WTC11 (cell line): ENCODE measurements at regions not wholly inside any gene's neighbourhood (a gene's known extent, or its start where the extent isn't known, plus 50 kb on each side); places are given as distances from the start of the nearest gene placed in this dataset.

Experiments used
- ATAC-seq: fragments of 200-7000 bp; cut with Tn5 transposase; 2 replicates; pipeline ENCODE4 v1.10.0; 2021; ENCODE audit warnings: mild to moderate bottlenecking, moderate library complexity
- CTCF ChIA-PET: fragments of 300-600 bp; sonication (Branson Sonifier 250); formaldehyde crosslinking; loops from one replicate; lab custom pipeline; 2021; ENCODE audit warnings: antibody characterized with exemption; lab: Charles Lee
- POLR2A ChIA-PET: fragments of 350-600 bp; sonication (Branson Sonifier 250); formaldehyde crosslinking; loops from one replicate; lab custom pipeline; 2021; ENCODE audit warnings: antibody characterized with exemption; lab: Charles Lee
- DNase-seq: peaks from one replicate; pipeline ENCODE4 v3.0.0; 2021; ENCODE audit warnings: low spot score
- H3K27ac Mint-ChIP-seq: 2 replicates; pipeline ENCODE4 v1.8.0; 2021; ENCODE audit warnings: mixed read lengths
- H3K27me3 Mint-ChIP-seq: 2 replicates; pipeline ENCODE4 v1.8.0; 2021; ENCODE audit warnings: low read depth, mild to moderate bottlenecking, moderate library complexity, mixed read lengths
- H3K36me3 Mint-ChIP-seq: 2 replicates; pipeline ENCODE4 v1.8.0; 2021; ENCODE audit warnings: mixed read lengths
- H3K4me1 Mint-ChIP-seq: 2 replicates; pipeline ENCODE4 v1.8.0; 2022; ENCODE audit warnings: mixed read lengths
- H3K4me3 Mint-ChIP-seq: 2 replicates; pipeline ENCODE4 v1.8.0; 2021; ENCODE audit warnings: mild to moderate bottlenecking, moderate library complexity, mixed read lengths
- H3K9me3 Mint-ChIP-seq: 2 replicates; pipeline ENCODE4 v1.8.0; 2021; ENCODE audit warnings: mixed read lengths
- CREB1 ChIP-seq: sonication (generic); formaldehyde crosslinking; IDR thresholded peaks from 2 replicates; pipeline ENCODE4 v1.8.0; 2023; ENCODE audit warnings: mild to moderate bottlenecking, missing genetic modification reagents
- CREM ChIP-seq: sonication (generic); formaldehyde crosslinking; IDR thresholded peaks from 2 replicates; pipeline ENCODE4 v1.8.1; 2022; ENCODE audit warnings: mild to moderate bottlenecking, missing genetic modification reagents, moderate library complexity
- GRHL2 ChIP-seq: fragments of 250-450 bp; sonication (Bioruptor Pico); IDR thresholded peaks from 2 replicates; pipeline ENCODE4 v1.8.0; 2022; ENCODE audit warnings: mild to moderate bottlenecking, moderate library complexity; ENCODE audit not compliant: insufficient replicate concordance, severe bottlenecking
- HMGA2 ChIP-seq: fragments of 250-450 bp; sonication (Bioruptor Pico); IDR thresholded peaks from 2 replicates; pipeline ENCODE4 v1.4.0; 2021; ENCODE audit warnings: mild to moderate bottlenecking, moderate library complexity
- IRF2 ChIP-seq: sonication (generic); formaldehyde crosslinking; IDR thresholded peaks from 2 replicates; pipeline ENCODE4 v1.8.0; 2022; ENCODE audit warnings: low read depth, missing genetic modification reagents, borderline replicate concordance
- MXD4 ChIP-seq: fragments of 250-450 bp; sonication (Bioruptor Pico); IDR thresholded peaks from 2 replicates; pipeline ENCODE4 v1.8.0; 2021; ENCODE audit warnings: mild to moderate bottlenecking, moderate library complexity, borderline replicate concordance
- NFYB ChIP-seq: sonication (generic); formaldehyde crosslinking; conservative IDR thresholded peaks from 2 replicates; pipeline ENCODE4 v1.8.0; 2022; ENCODE audit warnings: low read depth, missing genetic modification reagents
- OVOL2 ChIP-seq: fragments of 250-450 bp; sonication (Bioruptor Pico); IDR thresholded peaks from 2 replicates; pipeline ENCODE4 v1.9.0; 2021; ENCODE audit warnings: mild to moderate bottlenecking, borderline replicate concordance
- PRRX2 ChIP-seq: fragments of 250-450 bp; sonication (Bioruptor Pico); IDR thresholded peaks from 2 replicates; pipeline ENCODE4 v1.8.0; 2021; ENCODE audit warnings: mild to moderate bottlenecking
- RELA ChIP-seq: sonication (generic); formaldehyde crosslinking; IDR thresholded peaks from 2 replicates; pipeline ENCODE4 v1.8.1; 2022; ENCODE audit warnings: missing genetic modification reagents, mild to moderate bottlenecking, borderline replicate concordance
- SMAD3 ChIP-seq: sonication (generic); formaldehyde crosslinking; IDR thresholded peaks from 2 replicates; pipeline ENCODE4 v1.8.0; 2022; ENCODE audit warnings: missing genetic modification reagents, mild to moderate bottlenecking, borderline replicate concordance
- TEAD1 ChIP-seq: sonication (generic); formaldehyde crosslinking; IDR thresholded peaks from 2 replicates; pipeline ENCODE4 v1.8.0; 2022; ENCODE audit warnings: mild to moderate bottlenecking, missing genetic modification reagents
- ZNF416 ChIP-seq: fragments of 250-450 bp; sonication (Bioruptor Pico); IDR thresholded peaks from 2 replicates; pipeline ENCODE4 v1.9.0; 2021; ENCODE audit warnings: mild to moderate bottlenecking, inconsistent platforms
- TF ChIP-seq, protein P1 (sequence below): sonication (generic); formaldehyde crosslinking; IDR thresholded peaks from 2 replicates; pipeline ENCODE4 v1.8.0; 2022; ENCODE audit warnings: mild to moderate bottlenecking, missing genetic modification reagents
- TF ChIP-seq, protein P2 (sequence below): fragments of 250-450 bp; sonication (Bioruptor Pico); IDR thresholded peaks from 2 replicates; pipeline ENCODE4 v1.9.0; 2021; ENCODE audit warnings: mild to moderate bottlenecking
- TF ChIP-seq, protein P3 (sequence below): fragments of 250-450 bp; sonication (Bioruptor Pico); IDR thresholded peaks from 2 replicates; pipeline ENCODE4 v1.9.0; 2021; ENCODE audit warnings: mild to moderate bottlenecking
- TF ChIP-seq, protein P4 (sequence below): sonication (generic); formaldehyde crosslinking; IDR thresholded peaks from 2 replicates; pipeline ENCODE4 v1.8.1; 2022; ENCODE audit warnings: low read depth, missing genetic modification reagents, borderline replicate concordance
- TF ChIP-seq, protein P5 (sequence below): sonication (generic); formaldehyde crosslinking; IDR thresholded peaks from 2 replicates; pipeline ENCODE4 v1.8.1; 2023; ENCODE audit warnings: mild to moderate bottlenecking, missing genetic modification reagents, moderate library complexity
- TF ChIP-seq, protein P6 (sequence below): sonication (generic); formaldehyde crosslinking; IDR thresholded peaks from 2 replicates; pipeline ENCODE4 v1.8.0; 2022; ENCODE audit warnings: mild to moderate bottlenecking, missing genetic modification reagents
- TF ChIP-seq, protein P7 (sequence below): sonication (generic); formaldehyde crosslinking; IDR thresholded peaks from 2 replicates; pipeline ENCODE4 v1.8.0; 2022; ENCODE audit warnings: mild to moderate bottlenecking, missing genetic modification reagents
- TF ChIP-seq, protein P8 (sequence below): sonication (generic); formaldehyde crosslinking; IDR thresholded peaks from 2 replicates; pipeline ENCODE4 v1.8.1; 2022; ENCODE audit warnings: low read depth, mild to moderate bottlenecking, moderate library complexity, missing genetic modification reagents, borderline replicate concordance
- TF ChIP-seq, protein P9 (sequence below): fragments of 250-450 bp; sonication (Bioruptor Pico); IDR thresholded peaks from 2 replicates; pipeline ENCODE4 v1.8.0; 2021; ENCODE audit warnings: mild to moderate bottlenecking

DNA sequence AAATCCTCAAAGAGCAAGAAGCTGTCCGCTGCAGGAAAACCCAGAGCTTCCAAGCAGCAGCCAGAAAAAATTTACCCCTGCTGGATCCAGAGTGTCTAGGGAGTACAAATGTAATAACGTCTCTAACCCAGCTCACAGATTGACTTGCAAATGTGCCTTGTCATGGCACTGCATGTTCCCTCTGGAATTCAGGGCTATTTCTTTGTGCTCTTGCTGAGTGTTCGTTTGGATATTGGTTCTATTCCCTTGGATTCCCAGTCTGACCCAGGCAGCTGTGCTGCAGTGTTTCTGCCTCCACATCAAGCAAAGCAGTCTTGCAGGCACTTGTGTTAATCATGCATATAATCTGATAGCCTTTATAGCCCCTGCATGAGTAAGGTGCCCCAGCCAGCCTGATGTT lies 209.9 kb upstream of the GHITM start (continued):
- TF ChIP-seq, protein P1, sequence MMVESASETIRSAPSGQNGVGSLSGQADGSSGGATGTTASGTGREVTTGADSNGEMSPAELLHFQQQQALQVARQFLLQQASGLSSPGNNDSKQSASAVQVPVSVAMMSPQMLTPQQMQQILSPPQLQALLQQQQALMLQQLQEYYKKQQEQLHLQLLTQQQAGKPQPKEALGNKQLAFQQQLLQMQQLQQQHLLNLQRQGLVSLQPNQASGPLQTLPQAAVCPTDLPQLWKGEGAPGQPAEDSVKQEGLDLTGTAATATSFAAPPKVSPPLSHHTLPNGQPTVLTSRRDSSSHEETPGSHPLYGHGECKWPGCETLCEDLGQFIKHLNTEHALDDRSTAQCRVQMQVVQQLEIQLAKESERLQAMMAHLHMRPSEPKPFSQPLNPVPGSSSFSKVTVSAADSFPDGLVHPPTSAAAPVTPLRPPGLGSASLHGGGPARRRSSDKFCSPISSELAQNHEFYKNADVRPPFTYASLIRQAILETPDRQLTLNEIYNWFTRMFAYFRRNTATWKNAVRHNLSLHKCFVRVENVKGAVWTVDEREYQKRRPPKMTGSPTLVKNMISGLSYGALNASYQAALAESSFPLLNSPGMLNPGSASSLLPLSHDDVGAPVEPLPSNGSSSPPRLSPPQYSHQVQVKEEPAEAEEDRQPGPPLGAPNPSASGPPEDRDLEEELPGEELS (CRISPR knock-in tag) = no peak
- TF ChIP-seq NFYB (CRISPR knock-in tag) (no peak), MXD4 (CRISPR knock-in tag) (no peak), CREB1 (CRISPR knock-in tag) (no peak)
- TF ChIP-seq, protein P2, sequence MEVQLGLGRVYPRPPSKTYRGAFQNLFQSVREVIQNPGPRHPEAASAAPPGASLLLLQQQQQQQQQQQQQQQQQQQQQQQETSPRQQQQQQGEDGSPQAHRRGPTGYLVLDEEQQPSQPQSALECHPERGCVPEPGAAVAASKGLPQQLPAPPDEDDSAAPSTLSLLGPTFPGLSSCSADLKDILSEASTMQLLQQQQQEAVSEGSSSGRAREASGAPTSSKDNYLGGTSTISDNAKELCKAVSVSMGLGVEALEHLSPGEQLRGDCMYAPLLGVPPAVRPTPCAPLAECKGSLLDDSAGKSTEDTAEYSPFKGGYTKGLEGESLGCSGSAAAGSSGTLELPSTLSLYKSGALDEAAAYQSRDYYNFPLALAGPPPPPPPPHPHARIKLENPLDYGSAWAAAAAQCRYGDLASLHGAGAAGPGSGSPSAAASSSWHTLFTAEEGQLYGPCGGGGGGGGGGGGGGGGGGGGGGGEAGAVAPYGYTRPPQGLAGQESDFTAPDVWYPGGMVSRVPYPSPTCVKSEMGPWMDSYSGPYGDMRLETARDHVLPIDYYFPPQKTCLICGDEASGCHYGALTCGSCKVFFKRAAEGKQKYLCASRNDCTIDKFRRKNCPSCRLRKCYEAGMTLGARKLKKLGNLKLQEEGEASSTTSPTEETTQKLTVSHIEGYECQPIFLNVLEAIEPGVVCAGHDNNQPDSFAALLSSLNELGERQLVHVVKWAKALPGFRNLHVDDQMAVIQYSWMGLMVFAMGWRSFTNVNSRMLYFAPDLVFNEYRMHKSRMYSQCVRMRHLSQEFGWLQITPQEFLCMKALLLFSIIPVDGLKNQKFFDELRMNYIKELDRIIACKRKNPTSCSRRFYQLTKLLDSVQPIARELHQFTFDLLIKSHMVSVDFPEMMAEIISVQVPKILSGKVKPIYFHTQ (CRISPR knock-in tag) = no peak
- TF ChIP-seq, protein P3, sequence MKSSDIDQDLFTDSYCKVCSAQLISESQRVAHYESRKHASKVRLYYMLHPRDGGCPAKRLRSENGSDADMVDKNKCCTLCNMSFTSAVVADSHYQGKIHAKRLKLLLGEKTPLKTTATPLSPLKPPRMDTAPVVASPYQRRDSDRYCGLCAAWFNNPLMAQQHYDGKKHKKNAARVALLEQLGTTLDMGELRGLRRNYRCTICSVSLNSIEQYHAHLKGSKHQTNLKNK (CRISPR knock-in tag) = no peak

DNA sequence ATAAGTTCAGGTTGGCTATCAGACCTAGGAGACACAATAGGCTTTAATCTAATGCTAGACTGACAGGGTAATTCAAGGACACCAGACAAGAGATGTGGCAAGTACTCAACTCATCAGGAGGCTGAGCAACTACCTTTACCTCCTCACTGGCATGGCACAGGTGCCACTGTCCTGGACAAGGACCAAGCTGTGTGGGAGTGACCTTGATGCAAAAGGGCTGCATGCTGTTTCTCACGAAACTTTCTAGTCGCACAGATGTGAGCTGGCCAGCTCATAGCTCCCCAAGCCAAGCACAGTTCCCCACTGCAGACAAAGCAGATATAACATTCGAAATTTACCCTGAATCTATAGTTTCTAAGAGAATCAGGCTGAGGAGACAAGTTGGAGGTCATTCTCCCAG lies 207.6 kb upstream of the GHITM start:
- H3K36me3 Mint-ChIP-seq = no peaks in the 10 kb centered on the region
- ChIA-PET POLR2A (no interaction called here), CTCF (interaction anchor here (1.5 kb wide), 1 partner anchor 14 kb away, joined by 4 read pairs; no protein-coding TSS in a partner anchor)
- no peak for TF ChIP-seq IRF2
- TF ChIP-seq, protein P4, sequence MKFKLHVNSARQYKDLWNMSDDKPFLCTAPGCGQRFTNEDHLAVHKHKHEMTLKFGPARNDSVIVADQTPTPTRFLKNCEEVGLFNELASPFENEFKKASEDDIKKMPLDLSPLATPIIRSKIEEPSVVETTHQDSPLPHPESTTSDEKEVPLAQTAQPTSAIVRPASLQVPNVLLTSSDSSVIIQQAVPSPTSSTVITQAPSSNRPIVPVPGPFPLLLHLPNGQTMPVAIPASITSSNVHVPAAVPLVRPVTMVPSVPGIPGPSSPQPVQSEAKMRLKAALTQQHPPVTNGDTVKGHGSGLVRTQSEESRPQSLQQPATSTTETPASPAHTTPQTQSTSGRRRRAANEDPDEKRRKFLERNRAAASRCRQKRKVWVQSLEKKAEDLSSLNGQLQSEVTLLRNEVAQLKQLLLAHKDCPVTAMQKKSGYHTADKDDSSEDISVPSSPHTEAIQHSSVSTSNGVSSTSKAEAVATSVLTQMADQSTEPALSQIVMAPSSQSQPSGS (CRISPR knock-in tag) = no peak
- TF ChIP-seq GRHL2 (CRISPR knock-in tag) = no peak
- H3K4me1 Mint-ChIP-seq = peaks cover 38% of the 10 kb centered on the region
- no peaks in the 10 kb centered on the region; the same call in 1 of the 2 replicates for H3K9me3 Mint-ChIP-seq
- ATAC-seq = peak; percentile 17; the same call in 1 of the 2 replicates
- peaks cover 3% of the 10 kb centered on the region; the same call in 1 of the 2 replicates for H3K27me3 Mint-ChIP-seq
- no peak for DNase-seq
- no peak overlapping the region for H3K4me3 Mint-ChIP-seq
- H3K27ac Mint-ChIP-seq = no peak overlapping the region

DNA sequence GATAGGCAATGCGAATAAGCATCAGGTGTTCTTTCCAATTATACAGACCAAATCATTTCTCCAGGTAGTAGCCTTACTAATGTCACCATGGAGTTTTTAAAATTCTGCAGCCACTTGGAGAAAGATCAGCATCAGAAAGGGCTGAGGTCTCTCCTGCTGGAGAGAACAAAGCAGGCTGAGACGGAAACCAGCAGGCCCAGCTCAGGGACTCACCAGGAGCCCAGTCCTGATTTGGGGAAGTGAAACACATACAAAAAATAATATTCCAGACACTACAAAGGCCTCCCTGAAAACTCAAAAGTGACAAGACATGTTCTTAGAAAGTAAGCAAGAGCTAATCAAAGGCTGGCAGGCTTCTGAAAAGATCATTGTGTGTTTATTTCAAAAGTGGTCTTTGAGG lies 207.1 kb upstream of the GHITM start:
- Mint-ChIP-seq H3K36me3 (no peaks in the 10 kb centered on the region), H3K9me3 (no peaks in the 10 kb centered on the region; the same call in 1 of the 2 replicates), H3K27me3 (peaks cover 3% of the 10 kb centered on the region; the same call in 1 of the 2 replicates), H3K4me3 (no peak overlapping the region), H3K4me1 (peaks cover 36% of the 10 kb centered on the region), H3K27ac (no peak overlapping the region)
- peak; percentile 83 for ATAC-seq
- ChIA-PET POLR2A (no interaction called here), CTCF (interaction anchor here (1.5 kb wide), 1 partner anchor 15 kb away, joined by 4 read pairs; no protein-coding TSS in a partner anchor)
- no peak for DNase-seq
- no peak for TF ChIP-seq RELA (CRISPR knock-in tag)
- no peak for TF ChIP-seq OVOL2 (CRISPR knock-in tag)
- no peak for TF ChIP-seq PRRX2 (CRISPR knock-in tag)
- no peak for TF ChIP-seq HMGA2
- TF ChIP-seq, protein P5, sequence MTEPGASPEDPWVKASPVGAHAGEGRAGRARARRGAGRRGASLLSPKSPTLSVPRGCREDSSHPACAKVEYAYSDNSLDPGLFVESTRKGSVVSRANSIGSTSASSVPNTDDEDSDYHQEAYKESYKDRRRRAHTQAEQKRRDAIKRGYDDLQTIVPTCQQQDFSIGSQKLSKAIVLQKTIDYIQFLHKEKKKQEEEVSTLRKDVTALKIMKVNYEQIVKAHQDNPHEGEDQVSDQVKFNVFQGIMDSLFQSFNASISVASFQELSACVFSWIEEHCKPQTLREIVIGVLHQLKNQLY (CRISPR knock-in tag) = no peak
- no peak for TF ChIP-seq SMAD3 (CRISPR knock-in tag)
- TF ChIP-seq, protein P6, sequence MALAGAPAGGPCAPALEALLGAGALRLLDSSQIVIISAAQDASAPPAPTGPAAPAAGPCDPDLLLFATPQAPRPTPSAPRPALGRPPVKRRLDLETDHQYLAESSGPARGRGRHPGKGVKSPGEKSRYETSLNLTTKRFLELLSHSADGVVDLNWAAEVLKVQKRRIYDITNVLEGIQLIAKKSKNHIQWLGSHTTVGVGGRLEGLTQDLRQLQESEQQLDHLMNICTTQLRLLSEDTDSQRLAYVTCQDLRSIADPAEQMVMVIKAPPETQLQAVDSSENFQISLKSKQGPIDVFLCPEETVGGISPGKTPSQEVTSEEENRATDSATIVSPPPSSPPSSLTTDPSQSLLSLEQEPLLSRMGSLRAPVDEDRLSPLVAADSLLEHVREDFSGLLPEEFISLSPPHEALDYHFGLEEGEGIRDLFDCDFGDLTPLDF = no peak
- TF ChIP-seq, protein P7, sequence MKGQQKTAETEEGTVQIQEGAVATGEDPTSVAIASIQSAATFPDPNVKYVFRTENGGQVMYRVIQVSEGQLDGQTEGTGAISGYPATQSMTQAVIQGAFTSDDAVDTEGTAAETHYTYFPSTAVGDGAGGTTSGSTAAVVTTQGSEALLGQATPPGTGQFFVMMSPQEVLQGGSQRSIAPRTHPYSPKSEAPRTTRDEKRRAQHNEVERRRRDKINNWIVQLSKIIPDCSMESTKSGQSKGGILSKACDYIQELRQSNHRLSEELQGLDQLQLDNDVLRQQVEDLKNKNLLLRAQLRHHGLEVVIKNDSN = no peak
- TF ChIP-seq CREB1 (CRISPR knock-in tag) = no peak
- TF ChIP-seq CREM (CRISPR knock-in tag) = no peak
- no peak for TF ChIP-seq TEAD1 (CRISPR knock-in tag)
- TF ChIP-seq, protein P8, sequence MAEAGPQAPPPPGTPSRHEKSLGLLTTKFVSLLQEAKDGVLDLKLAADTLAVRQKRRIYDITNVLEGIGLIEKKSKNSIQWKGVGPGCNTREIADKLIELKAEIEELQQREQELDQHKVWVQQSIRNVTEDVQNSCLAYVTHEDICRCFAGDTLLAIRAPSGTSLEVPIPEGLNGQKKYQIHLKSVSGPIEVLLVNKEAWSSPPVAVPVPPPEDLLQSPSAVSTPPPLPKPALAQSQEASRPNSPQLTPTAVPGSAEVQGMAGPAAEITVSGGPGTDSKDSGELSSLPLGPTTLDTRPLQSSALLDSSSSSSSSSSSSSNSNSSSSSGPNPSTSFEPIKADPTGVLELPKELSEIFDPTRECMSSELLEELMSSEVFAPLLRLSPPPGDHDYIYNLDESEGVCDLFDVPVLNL (CRISPR knock-in tag) = no peak
- TF ChIP-seq, protein P9, sequence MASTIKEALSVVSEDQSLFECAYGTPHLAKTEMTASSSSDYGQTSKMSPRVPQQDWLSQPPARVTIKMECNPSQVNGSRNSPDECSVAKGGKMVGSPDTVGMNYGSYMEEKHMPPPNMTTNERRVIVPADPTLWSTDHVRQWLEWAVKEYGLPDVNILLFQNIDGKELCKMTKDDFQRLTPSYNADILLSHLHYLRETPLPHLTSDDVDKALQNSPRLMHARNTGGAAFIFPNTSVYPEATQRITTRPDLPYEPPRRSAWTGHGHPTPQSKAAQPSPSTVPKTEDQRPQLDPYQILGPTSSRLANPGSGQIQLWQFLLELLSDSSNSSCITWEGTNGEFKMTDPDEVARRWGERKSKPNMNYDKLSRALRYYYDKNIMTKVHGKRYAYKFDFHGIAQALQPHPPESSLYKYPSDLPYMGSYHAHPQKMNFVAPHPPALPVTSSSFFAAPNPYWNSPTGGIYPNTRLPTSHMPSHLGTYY (CRISPR knock-in tag) = no peak
- TF ChIP-seq ZNF416 = no peak
